GM12878 (cell line): ENCODE measurements at regions not wholly inside any gene's neighbourhood (a gene's known extent, or its start where the extent isn't known, plus 50 kb on each side); places are given as distances from the start of the nearest gene placed in this dataset.

ENCODE experiments used
- ATAC-seq: fragments of 200-7000 bp; cut with Tn5 transposase; 3 replicates; pipeline ENCODE4 v1.9.1; 2020; ENCODE audit warnings: mild to moderate bottlenecking, moderate library complexity
- BruUV-seq: library from RNA; stranded (reverse); fragments of 400-500 nt; replicated peaks from 2 replicates; lab custom pipeline; 2021; lab: Mats Ljungman, UMichigan
- CTCF ChIA-PET: fragments of 300-600 bp; sonication (Branson Sonifier 250); formaldehyde crosslinking; extraction: SDS; loops from one replicate; lab custom pipeline; 2021; ENCODE audit warnings: inconsistent platforms; lab: Yijun Ruan, JAX
- POLR2A ChIA-PET: fragments of 350-600 bp; formaldehyde crosslinking; extraction: SDS; loops from one replicate; lab custom pipeline; 2021; ENCODE audit warnings: inconsistent platforms; lab: Charles Lee
- RAD21 ChIA-PET: fragments of 300-600 bp; sonication (Branson Sonifier 250); formaldehyde crosslinking; loops from one replicate; lab custom pipeline; 2023; ENCODE audit warnings: antibody characterized with exemption; ENCODE audit not compliant: unreplicated experiment; lab: Charles Lee
- SMC1A ChIA-PET: fragments of 300-600 bp; sonication (Branson Sonifier 250); formaldehyde crosslinking; loops from one replicate; lab custom pipeline; 2023; ENCODE audit not compliant: unreplicated experiment, uncharacterized antibody; lab: Charles Lee
- DNase-seq: peaks from one replicate; pipeline ENCODE4 v3.0.0-alpha.2; 2011; ENCODE audit warnings: low read depth, low spot score
- FAIRE-seq: peaks from 3 replicates; lab custom pipeline; 2011; peaks lifted over from hg19 to GRCh38; lab: Jason Lieb, UNC
- H2AFZ ChIP-seq: 2 replicates; pipeline ENCODE4 v1.6.0; 2011; ENCODE audit warnings: low read depth, low read length, control low read depth; ENCODE audit not compliant: control insufficient read depth
- H3K27ac ChIP-seq: 2 replicates; pipeline ENCODE4 v1.5.1; 2011; ENCODE audit warnings: control low read depth; ENCODE audit not compliant: control insufficient read depth, insufficient read depth
- H3K27me3 ChIP-seq, 2 experiments: replicated peaks in 1 of 2; 2 replicates each; pipeline versions ENCODE4 v1.6.0 to v1.6.1; 2011; ENCODE audit warnings: low read length in 1 of 2; ENCODE audit not compliant: control insufficient read depth in 2 of 2, insufficient read depth in 2 of 2
- H3K36me3 ChIP-seq, 2 experiments: 2 replicates each; pipeline ENCODE4 v1.5.1; 2011; ENCODE audit warnings: low read length in 1 of 2; ENCODE audit not compliant: control insufficient read depth in 2 of 2, insufficient read depth in 2 of 2
- H3K4me1 ChIP-seq: 2 replicates; pipeline ENCODE4 v1.6.1; 2011; ENCODE audit warnings: mild to moderate bottlenecking, low read length, moderate library complexity, mixed read lengths; ENCODE audit not compliant: control insufficient read depth, insufficient read depth
- H3K4me2 ChIP-seq: 2 replicates; pipeline ENCODE4 v1.6.0; 2011; ENCODE audit warnings: control low read depth; ENCODE audit not compliant: control insufficient read depth, insufficient read depth
- H3K4me3 ChIP-seq: fragments of 200-600 bp; sonication (generic); 2 replicates; pipeline ENCODE4 v1.5.1; 2016
- H3K79me2 ChIP-seq: 2 replicates; pipeline ENCODE4 v1.6.0; 2011; ENCODE audit warnings: low read length; ENCODE audit not compliant: control insufficient read depth, insufficient read depth
- H3K9ac ChIP-seq: 2 replicates; pipeline ENCODE4 v1.8.0; 2011; ENCODE audit warnings: low read length, control low read depth, mixed read lengths; ENCODE audit not compliant: control insufficient read depth, insufficient read depth
- H3K9me3 ChIP-seq: replicated peaks from 3 replicates; pipeline ENCODE4 v1.5.1; 2011; ENCODE audit warnings: mild to moderate bottlenecking, low read length; ENCODE audit not compliant: control insufficient read depth, insufficient read depth
- H4K20me1 ChIP-seq: 2 replicates; pipeline ENCODE4 v1.6.0; 2011; ENCODE audit not compliant: control insufficient read depth, insufficient read depth
- FOS ChIP-seq: IDR thresholded peaks from 3 replicates; pipeline ENCODE4 v1.6.1; 2011; ENCODE audit warnings: borderline replicate concordance; ENCODE audit not compliant: insufficient read length; ENCODE audit errors: extremely low read depth
- GABPA ChIP-seq: IDR thresholded peaks from 2 replicates; pipeline ENCODE4 v1.6.1; 2014; ENCODE audit warnings: antibody characterized with exemption, low read depth, mild to moderate bottlenecking, inconsistent platforms
- JUND ChIP-seq: IDR thresholded peaks from 2 replicates; pipeline ENCODE4 v1.6.1; 2012; ENCODE audit warnings: low read depth, mild to moderate bottlenecking, low read length, improper control_type of control experiment, moderate library complexity
- MAX ChIP-seq: IDR thresholded peaks from 2 replicates; pipeline ENCODE4 v1.6.1; 2012; ENCODE audit warnings: low read depth, low read length, improper control_type of control experiment
- RB1 ChIP-seq: fragments of 450-650 bp; formaldehyde crosslinking; IDR thresholded peaks from 2 replicates; pipeline ENCODE4 v1.6.1; 2017; ENCODE audit warnings: mild to moderate bottlenecking, borderline replicate concordance
- RBBP5 ChIP-seq: fragments of 200-600 bp; sonication (generic); conservative IDR thresholded peaks from 2 replicates; pipeline ENCODE4 v1.6.1; 2016
- SMAD1 ChIP-seq: fragments of 450-650 bp; IDR thresholded peaks from 2 replicates; pipeline ENCODE4 v1.6.1; 2018; ENCODE audit warnings: mild to moderate bottlenecking, low read depth; ENCODE audit not compliant: partially characterized antibody
- ZNF384 ChIP-seq: IDR thresholded peaks from 2 replicates; pipeline ENCODE4 v1.6.1; 2012; ENCODE audit warnings: low read depth, mild to moderate bottlenecking, low read length, improper control_type of control experiment, borderline replicate concordance
- ZZZ3 ChIP-seq: IDR thresholded peaks from 2 replicates; pipeline ENCODE4 v1.6.1; 2011; ENCODE audit warnings: low read depth; ENCODE audit not compliant: control insufficient read depth, insufficient read length
- WGBS: methylation state at CpG from one replicate; pipeline ENCODE4 v1.1.6; 2016; ENCODE audit warnings: low lambda C conversion rate; ENCODE audit not compliant: insufficient replicate concordance, insufficient coverage; ENCODE audit errors: missing lambda C conversion rate; 5-methylcytosine and 5-hydroxymethylcytosine counted together
- in situ Hi-C: fragments of 300-500 bp; cut with MboI; formaldehyde crosslinking; loops from 9 replicates; pipeline ENCODE4 v1.14.3; 2018; ENCODE audit warnings: mixed read lengths
- intact Hi-C: fragments of 100-400 bp; cut with micrococcal nuclease; formaldehyde crosslinking; loops from one replicate; pipeline ENCODE4 v1.14.2; 2022; ENCODE audit not compliant: unreplicated experiment
- TF ChIP-seq, protein P1 (sequence below): IDR thresholded peaks from 2 replicates; pipeline ENCODE4 v1.6.1; 2011; ENCODE audit warnings: low read depth, low read length, improper control_type of control experiment, borderline replicate concordance
- TF ChIP-seq, protein P2 (sequence below): fragments of 450-650 bp; IDR thresholded peaks from 2 replicates; pipeline ENCODE4 v1.6.1; 2017; ENCODE audit warnings: mild to moderate bottlenecking, moderate library complexity

DNA sequence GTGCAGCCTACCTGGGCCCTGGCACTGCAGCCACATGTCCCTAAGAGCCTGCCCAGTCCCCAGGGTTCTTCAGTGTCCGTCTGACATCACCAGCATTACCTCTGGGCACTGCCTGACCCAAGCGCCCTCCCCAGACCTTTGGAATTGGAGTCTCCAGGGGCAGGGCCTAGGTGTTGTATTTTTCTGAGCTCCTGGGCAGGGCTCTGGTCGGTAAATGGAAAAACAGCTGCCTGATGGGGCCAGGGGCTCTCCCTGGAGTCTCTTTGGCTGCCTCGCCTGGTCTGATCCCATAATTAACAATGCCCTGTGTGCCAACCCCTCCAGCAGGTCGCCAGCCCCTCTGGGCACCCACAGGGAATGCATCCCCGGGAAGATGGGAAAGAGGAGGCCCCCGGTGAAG lies 710.2 kb downstream of the BRD1 start:
- RAD21 ChIA-PET: no interaction called here
- intact Hi-C loops: no loop called here
- H3K4me2 ChIP-seq: no peak overlapping the region
- TF ChIP-seq RBBP5 (no peak), FOS (no peak), JUND (no peak), ZZZ3 (no peak), GABPA (no peak), SMAD1 (no peak), MAX (no peak), RB1 (no peak), ZNF384 (no peak)
- TF ChIP-seq, protein P1, sequence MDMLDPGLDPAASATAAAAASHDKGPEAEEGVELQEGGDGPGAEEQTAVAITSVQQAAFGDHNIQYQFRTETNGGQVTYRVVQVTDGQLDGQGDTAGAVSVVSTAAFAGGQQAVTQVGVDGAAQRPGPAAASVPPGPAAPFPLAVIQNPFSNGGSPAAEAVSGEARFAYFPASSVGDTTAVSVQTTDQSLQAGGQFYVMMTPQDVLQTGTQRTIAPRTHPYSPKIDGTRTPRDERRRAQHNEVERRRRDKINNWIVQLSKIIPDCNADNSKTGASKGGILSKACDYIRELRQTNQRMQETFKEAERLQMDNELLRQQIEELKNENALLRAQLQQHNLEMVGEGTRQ: no peak
- TF ChIP-seq, protein P2, sequence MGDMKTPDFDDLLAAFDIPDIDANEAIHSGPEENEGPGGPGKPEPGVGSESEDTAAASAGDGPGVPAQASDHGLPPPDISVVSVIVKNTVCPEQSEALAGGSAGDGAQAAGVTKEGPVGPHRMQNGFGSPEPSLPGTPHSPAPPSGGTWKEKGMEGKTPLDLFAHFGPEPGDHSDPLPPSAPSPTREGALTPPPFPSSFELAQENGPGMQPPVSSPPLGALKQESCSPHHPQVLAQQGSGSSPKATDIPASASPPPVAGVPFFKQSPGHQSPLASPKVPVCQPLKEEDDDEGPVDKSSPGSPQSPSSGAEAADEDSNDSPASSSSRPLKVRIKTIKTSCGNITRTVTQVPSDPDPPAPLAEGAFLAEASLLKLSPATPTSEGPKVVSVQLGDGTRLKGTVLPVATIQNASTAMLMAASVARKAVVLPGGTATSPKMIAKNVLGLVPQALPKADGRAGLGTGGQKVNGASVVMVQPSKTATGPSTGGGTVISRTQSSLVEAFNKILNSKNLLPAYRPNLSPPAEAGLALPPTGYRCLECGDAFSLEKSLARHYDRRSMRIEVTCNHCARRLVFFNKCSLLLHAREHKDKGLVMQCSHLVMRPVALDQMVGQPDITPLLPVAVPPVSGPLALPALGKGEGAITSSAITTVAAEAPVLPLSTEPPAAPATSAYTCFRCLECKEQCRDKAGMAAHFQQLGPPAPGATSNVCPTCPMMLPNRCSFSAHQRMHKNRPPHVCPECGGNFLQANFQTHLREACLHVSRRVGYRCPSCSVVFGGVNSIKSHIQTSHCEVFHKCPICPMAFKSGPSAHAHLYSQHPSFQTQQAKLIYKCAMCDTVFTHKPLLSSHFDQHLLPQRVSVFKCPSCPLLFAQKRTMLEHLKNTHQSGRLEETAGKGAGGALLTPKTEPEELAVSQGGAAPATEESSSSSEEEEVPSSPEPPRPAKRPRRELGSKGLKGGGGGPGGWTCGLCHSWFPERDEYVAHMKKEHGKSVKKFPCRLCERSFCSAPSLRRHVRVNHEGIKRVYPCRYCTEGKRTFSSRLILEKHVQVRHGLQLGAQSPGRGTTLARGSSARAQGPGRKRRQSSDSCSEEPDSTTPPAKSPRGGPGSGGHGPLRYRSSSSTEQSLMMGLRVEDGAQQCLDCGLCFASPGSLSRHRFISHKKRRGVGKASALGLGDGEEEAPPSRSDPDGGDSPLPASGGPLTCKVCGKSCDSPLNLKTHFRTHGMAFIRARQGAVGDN: no peak
- TF ChIP-seq, all 136 proteins: peak for 0
- Histone ChIP-seq H3K27me3 (no peaks in the 10 kb centered on the region), H3K9me3 (no peaks in the 10 kb centered on the region; the same call in 2 of the 3 replicates), H4K20me1 (no peaks in the 10 kb centered on the region), H3K4me1 (no peaks in the 10 kb centered on the region), H3K4me3 (no peak overlapping the region), H2AFZ (no peak overlapping the region), H3K79me2 (no peaks in the 10 kb centered on the region), H3K36me3 (no peaks in the 10 kb centered on the region), H3K9ac (no peak overlapping the region), H3K27ac (no peak overlapping the region)
- ChIA-PET CTCF (no interaction called here), SMC1A (no interaction called here), POLR2A (no interaction called here)
- no peak for ATAC-seq
- 6% methylated on average over 7 of the region's 7 CpGs for WGBS
- FAIRE-seq: no peak
- BruUV-seq: no TSS peak
- in situ Hi-C loops: no loop called here
- no peak for DNase-seq
